NK-92 (cell line): ENCODE measurements at regions not wholly inside any gene's neighbourhood (a gene's known extent, or its start where the extent isn't known, plus 50 kb on each side); places are given as distances from the start of the nearest gene placed in this dataset.

ENCODE experiments used
- DNase-seq: peaks from one replicate; lab custom pipeline; 2025; ENCODE audit not compliant: unreplicated experiment; lab: John Stamatoyannopoulos, UW

- no peak for DNase-seq
Observed at GRCh38 chr22:49721211-49721763, 106.4 kb downstream of the BRD1 start.

- DNase-seq, result no peak
Observed at GRCh38 chr22:49720279-49720959, 107.3 kb downstream of the BRD1 start.

GRCh38 chr22:49719046-49719445 is 108.6 kb downstream of the BRD1 start:
- no peak for DNase-seq

GRCh38 chr22:49718396-49718795 is 109.3 kb downstream of the BRD1 start:
- DNase-seq, result no peak

- DNase-seq, result no peak
Observed at GRCh38 chr22:49717322-49717919, 110.3 kb downstream of the BRD1 start.

- no peak for DNase-seq
Observed at GRCh38 chr22:49716441-49716840, 111.2 kb downstream of the BRD1 start.

GRCh38 chr22:49715450-49715849 is 112.2 kb downstream of the BRD1 start:
- DNase-seq, result no peak

GRCh38 chr22:49713003-49713402 is 114.7 kb downstream of the BRD1 start:
- DNase-seq, result no peak

GRCh38 chr22:49712195-49712791 is 115.4 kb downstream of the BRD1 start:
- DNase-seq, result no peak

GRCh38 chr22:49710746-49711145 is 116.9 kb downstream of the BRD1 start:
- DNase-seq, result no peak

GRCh38 chr22:49709464-49709863 is 118.2 kb downstream of the BRD1 start:
- no peak for DNase-seq

- DNase-seq, result no peak
Observed at GRCh38 chr22:49705972-49706352, 121.7 kb downstream of the BRD1 start.

- no peak for DNase-seq
Observed at GRCh38 chr22:49705216-49705971, 122.3 kb downstream of the BRD1 start.

- no peak for DNase-seq
Observed at GRCh38 chr22:49704345-49705215, 123.1 kb downstream of the BRD1 start.

- no peak for DNase-seq
Observed at GRCh38 chr22:49703990-49704344, 123.7 kb downstream of the BRD1 start.

GRCh38 chr22:49703505-49703904 is 124.2 kb downstream of the BRD1 start:
- DNase-seq, result no peak

- no peak for DNase-seq
Observed at GRCh38 chr22:49702068-49702397, 125.6 kb downstream of the BRD1 start.

- no peak for DNase-seq
Observed at GRCh38 chr22:49701380-49702067, 126.1 kb downstream of the BRD1 start.

- DNase-seq, result no peak
Observed at GRCh38 chr22:49699928-49700498, 127.7 kb downstream of the BRD1 start.

- no peak for DNase-seq
Observed at GRCh38 chr22:49699476-49699875, 128.2 kb downstream of the BRD1 start.
